GM12891 (cell line): ENCODE measurements at regions not wholly inside any gene's neighbourhood (a gene's known extent, or its start where the extent isn't known, plus 50 kb on each side); places are given as distances from the start of the nearest gene placed in this dataset.

Source experiments
- DNase-seq: peaks from one replicate; pipeline ENCODE4 v3.0.0; 2011; ENCODE audit warnings: low spot score; ENCODE audit not compliant: insufficient read length
- FAIRE-seq: peaks from 2 replicates; lab custom pipeline; 2011; peaks lifted over from hg19 to GRCh38; lab: Jason Lieb, UNC
- PAX5 ChIP-seq: IDR thresholded peaks from 2 replicates; pipeline ENCODE4 v1.6.1; 2011; ENCODE audit warnings: low read length, moderate library complexity, mild to moderate bottlenecking; ENCODE audit not compliant: insufficient read depth, severe bottlenecking
- POLR2A ChIP-seq: IDR thresholded peaks from 2 replicates; pipeline ENCODE4 v1.6.1; 2011; ENCODE audit warnings: low read depth, low read length, control low read depth
- POLR2AphosphoS5 ChIP-seq: IDR thresholded peaks from 2 replicates; pipeline ENCODE4 v1.6.1; 2011; ENCODE audit warnings: low read depth, low read length, control low read depth
- POU2F2 ChIP-seq: IDR thresholded peaks from 2 replicates; pipeline ENCODE4 v1.6.1; 2011; ENCODE audit warnings: low read depth, mild to moderate bottlenecking, control low read depth, low read length, moderate library complexity
- SPI1 ChIP-seq: IDR thresholded peaks from 2 replicates; pipeline ENCODE4 v1.6.1; 2011; ENCODE audit warnings: low read depth, low read length, control low read depth
- TAF1 ChIP-seq: IDR thresholded peaks from 2 replicates; pipeline ENCODE4 v1.6.1; 2011; ENCODE audit warnings: low read depth, low read length, control low read depth

DNA sequence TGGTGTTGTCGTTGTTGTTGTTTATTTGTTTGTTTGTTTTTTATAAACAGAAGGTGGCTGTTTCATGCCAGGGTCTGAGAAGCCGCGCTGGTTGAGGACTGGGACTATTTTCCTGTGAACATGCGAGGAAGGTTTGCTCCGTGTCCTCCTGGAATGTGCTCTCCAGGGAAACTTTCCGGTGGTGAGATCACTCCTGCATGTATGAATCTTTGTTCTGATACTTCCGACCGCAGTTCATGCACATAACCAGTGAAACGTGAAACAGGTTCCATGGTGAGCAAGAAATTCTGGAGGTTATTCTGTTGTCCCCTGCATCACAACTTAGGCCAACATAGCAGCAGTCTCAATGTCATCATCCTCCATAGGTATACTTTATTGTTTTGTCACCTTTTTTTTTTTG lies 187.6 kb upstream of the ARGLU1 start:
- FAIRE-seq (no peak), DNase-seq (no peak)
- TF ChIP-seq POU2F2 (no peak), SPI1 (no peak), POLR2AphosphoS5 (no peak), PAX5 (no peak), POLR2A (no peak), TAF1 (no peak)

DNA sequence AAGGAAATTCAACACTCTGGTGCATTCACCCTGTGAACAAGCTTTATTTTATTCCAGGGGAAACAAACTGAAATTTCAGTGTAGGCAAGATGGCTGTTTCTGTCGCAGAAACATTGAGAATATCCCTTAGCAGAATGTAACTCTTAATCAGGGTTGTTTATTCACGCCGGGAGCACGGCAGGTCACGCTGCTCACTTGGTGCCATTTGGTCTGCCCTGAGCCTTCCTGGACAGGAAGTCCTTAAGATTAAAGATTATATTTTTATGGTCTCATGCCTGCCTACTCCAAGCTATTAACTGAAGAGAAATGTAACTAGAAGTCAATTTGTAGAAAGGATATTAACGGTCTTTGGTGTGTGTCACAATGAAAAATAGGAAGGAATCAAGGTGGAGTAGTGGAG lies 185.3 kb upstream of the ARGLU1 start:
- TF ChIP-seq POLR2A (no peak), PAX5 (no peak), TAF1 (no peak), SPI1 (no peak), POLR2AphosphoS5 (no peak), POU2F2 (no peak)
- DNase-seq, result no peak
- FAIRE-seq, result no peak

DNA sequence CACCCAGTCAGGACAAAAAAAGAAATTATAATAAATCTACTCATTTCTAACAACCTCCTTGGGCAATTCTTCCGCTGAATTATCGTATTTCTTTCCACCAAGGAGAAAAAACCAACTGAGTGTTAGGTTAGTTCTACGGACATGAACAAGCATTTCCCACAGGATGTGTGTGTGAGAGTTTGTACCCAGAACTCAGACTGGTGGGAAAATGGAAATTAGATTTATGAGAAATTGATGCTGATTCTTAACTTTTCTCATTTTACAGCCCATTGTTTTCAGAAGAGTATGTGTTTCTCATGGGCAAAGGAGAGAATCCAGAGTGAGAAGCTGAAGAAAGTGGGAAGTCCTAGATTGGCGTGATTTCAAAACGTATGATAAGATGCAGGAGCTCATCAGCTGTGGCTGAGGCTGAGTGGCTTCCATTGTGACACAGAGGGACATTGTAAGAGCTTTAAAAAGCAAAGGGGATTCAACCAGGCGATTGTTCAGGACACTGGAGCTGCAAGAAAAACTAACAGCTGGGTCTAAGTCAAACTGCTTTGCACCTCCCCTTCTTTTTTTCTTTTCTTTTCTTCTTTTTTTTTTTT lies 184.7 kb upstream of the ARGLU1 start:
- no peak for DNase-seq
- TF ChIP-seq POU2F2 (no peak), PAX5 (no peak)
- no peak for FAIRE-seq

DNA sequence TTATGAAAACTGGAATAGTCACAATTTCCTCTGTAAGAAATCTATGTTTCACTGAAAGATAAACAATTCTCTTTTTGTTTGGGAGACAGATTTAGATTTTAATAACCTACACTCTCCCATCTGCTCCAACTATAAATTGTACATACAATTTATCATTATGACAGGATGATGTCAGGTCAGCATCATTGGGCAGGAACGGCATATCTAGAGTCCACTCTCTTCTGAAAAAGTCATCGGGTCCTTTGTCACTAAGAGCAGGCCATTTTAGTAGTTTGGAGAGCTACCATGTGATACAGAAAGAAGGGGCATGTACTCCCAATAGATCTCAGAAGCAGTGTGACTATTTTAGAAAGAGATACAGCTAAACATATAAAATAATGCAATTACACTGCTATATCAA lies 180.8 kb upstream of the ARGLU1 start:
- FAIRE-seq, result no peak
- TF ChIP-seq TAF1, result no peak
- no peak for TF ChIP-seq POLR2AphosphoS5
- no peak for TF ChIP-seq SPI1
- TF ChIP-seq POU2F2, result no peak
- no peak for DNase-seq

DNA sequence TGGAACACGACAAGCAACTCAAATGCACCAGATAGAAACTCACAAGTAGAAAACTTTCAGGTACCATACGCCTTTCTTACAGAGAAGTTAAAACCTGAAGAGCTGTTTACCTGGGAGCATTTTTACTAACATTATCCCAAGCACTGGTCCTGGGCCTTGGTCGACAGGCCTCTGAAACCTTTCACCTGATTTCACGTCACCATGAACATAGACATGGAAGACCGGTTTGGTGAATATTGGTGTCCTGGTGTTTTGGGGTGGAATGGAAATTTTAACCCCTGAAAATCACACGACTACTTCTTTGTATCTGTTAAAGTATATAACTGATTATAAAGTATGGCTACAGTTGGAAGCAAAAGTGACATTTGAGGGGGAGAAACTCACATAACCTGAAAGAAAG lies 176.6 kb upstream of the ARGLU1 start:
- no peak for TF ChIP-seq POLR2A
- TF ChIP-seq TAF1, result no peak

DNA sequence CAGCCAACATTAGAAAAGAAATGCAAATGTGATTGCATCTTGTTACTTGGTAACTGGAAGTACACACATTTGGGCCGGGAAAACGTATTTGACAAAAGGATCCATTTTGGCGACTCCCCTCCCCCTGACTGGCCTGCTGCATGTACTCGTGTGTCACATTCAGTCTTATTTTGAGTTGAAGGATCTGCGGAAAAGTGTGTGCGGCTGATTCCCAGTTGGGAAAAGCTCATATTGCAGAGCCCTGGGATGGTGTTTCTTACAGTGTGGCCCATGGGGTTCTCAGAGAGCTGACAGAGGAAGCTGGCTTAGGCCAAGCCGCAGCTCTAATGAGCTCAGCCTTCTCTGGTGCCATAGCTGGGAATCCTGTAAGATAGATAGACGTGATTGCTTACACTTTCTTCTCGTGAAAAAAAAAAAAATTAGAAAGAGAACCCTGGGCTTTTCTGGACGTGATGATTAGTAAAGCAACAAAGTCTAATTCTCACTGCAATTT lies 170.3 kb upstream of the ARGLU1 start:
- DNase-seq (no peak), FAIRE-seq (no peak)
- TF ChIP-seq POLR2A, result no peak
- TF ChIP-seq TAF1, result no peak
- TF ChIP-seq SPI1, result no peak
- no peak for TF ChIP-seq POLR2AphosphoS5
- no peak for TF ChIP-seq POU2F2
- no peak for TF ChIP-seq PAX5

More for the DNA sequence above, 176.6 kb upstream of the ARGLU1 start:
- no peak for DNase-seq
- FAIRE-seq, result no peak

DNA sequence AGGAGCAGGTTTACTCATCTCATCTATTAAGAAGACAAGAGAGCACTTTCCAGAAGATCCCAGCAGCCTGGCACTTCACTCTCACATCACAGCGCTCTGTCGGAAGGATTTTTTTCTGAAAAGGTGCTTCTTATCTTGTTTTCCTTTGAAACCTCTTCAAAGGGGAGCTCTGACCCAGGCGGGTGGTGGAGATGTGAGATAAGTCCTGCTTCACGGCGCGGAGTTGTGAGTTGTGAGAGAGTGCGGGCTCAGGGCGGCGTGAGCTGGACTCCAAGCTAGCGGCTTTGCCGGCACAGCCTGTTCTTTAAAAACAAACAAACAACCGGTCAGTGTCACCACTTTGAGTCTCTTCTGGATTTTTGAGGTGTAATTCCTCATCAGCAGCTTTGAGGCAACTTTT lies 169.0 kb upstream of the ARGLU1 start:
- DNase-seq (no peak), FAIRE-seq (no peak)
- no peak for TF ChIP-seq PAX5
- TF ChIP-seq POLR2A, result no peak
- no peak for TF ChIP-seq TAF1
- TF ChIP-seq POU2F2, result no peak
- no peak for TF ChIP-seq POLR2AphosphoS5
- no peak for TF ChIP-seq SPI1

DNA sequence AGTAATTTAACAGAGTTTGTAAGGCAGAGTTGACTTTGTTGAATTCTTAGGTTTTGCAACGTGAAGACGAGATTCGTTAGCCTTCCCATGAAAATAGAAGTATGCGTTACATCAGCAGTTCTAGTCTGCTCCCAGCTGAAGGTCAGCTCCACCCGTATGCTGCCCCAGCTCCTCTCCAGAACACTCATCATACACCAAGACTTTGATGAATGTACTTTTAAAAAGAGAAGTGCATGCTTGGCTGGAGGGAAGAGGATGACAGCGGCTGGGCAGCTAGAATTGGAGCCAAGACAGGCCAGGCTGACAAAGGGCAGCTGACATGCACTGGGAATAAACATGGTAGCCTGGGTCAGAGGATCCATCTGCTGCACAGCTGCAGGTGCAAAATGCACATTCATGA lies 166.3 kb upstream of the ARGLU1 start:
- DNase-seq (no peak), FAIRE-seq (no peak)
- no peak for TF ChIP-seq POU2F2
- no peak for TF ChIP-seq POLR2A
- TF ChIP-seq SPI1, result no peak
- no peak for TF ChIP-seq POLR2AphosphoS5
- no peak for TF ChIP-seq TAF1
- TF ChIP-seq PAX5, result no peak

DNA sequence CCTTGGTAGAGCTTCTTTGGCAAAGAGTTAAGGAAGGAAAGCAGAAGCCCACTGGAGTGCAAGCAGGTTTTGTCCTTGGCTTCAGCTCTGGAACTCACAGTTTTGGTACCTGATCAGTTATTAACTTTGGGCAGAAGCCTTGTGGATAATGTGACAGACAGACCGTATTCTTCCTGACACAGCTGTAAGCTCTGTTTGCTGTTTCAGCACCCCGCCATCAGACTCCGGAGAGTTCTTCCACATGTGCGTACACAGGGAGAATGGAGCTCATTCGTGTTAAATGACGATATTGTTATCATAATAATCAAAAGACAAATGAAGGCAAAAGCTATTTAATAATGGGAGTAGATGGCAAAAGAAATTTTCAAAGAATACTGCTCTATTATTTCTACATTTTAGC lies 155.1 kb upstream of the ARGLU1 start:
- FAIRE-seq (no peak), DNase-seq (no peak)
- TF ChIP-seq SPI1 (no peak), POU2F2 (no peak), TAF1 (no peak), POLR2AphosphoS5 (no peak), POLR2A (no peak), PAX5 (no peak)

DNA sequence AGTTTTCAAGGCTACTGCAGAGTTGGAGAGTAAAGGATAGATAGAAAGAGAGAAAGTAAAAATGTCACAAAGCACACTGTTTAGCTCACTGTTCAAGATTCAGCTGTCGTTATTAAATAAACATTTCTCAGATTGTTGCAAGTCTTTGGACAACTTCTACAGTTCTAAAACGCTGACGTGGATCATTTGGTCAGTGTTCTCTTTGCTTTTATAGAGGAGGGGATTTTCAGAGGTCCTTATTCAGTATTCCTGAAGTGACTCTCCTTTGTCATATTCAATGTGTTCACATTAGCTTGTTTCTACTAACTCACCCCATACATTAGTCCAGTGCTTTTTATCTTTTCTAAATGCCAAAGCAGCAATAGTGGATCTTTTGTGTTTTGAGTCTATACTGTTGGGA lies 154.7 kb upstream of the ARGLU1 start:
- DNase-seq, result no peak
- no peak for FAIRE-seq
- TF ChIP-seq POU2F2, result no peak
- TF ChIP-seq POLR2A, result no peak
- no peak for TF ChIP-seq PAX5
- no peak for TF ChIP-seq POLR2AphosphoS5
- TF ChIP-seq TAF1, result no peak
- no peak for TF ChIP-seq SPI1

DNA sequence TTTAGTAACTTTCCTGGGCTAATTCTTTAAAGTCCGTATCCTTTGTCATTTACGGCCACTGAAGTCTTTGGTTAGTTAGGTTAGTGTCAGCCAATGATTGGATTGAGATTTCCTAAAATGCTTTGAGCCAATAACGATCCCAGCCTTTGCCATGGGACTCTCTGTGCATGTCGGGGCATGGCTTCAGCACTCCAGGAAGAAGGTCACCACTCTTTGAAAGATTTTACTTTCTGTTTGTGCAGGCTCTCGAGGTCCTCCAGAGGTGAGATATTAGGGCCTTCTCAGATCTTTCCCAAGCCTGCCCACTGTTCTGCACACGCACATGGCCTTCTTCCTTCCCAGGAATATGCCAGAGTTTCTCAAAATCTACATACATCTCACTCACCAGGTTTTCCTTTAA lies 153.7 kb upstream of the ARGLU1 start:
- DNase-seq, result no peak
- no peak for FAIRE-seq
- TF ChIP-seq PAX5 (no peak), POU2F2 (no peak), SPI1 (no peak), TAF1 (no peak), POLR2A (no peak), POLR2AphosphoS5 (no peak)
